ENCODE measurements at regions not wholly inside any gene's neighbourhood (a gene's known extent, or its start where the extent isn't known, plus 50 kb on each side); places are given as distances from the start of the nearest gene placed in this dataset.

GRCh38 chr1:191519519-191519918, 638.7 kb upstream of the RGS18 start:
- TF ChIP-seq CTCF (IDR thresholded peaks at IDR 0.05): no peak
- no peak for TF ChIP-seq EP300 (IDR thresholded peaks at IDR 0.05)
- TF ChIP-seq POLR2A (IDR thresholded peaks at IDR 0.05): no peak
